Right lobe of liver (tissue), 4 donors: ENCODE measurements at regions not wholly inside any gene's neighbourhood (a gene's known extent, or its start where the extent isn't known, plus 50 kb on each side); places are given as distances from the start of the nearest gene placed in this dataset.

Experiments used
- CTCF ChIP-seq, 4 donors: fragments of 200-600 bp in 3 of 4; fragments of 450-650 bp in 1 of 4; IDR thresholded peaks; one replicate each; pipeline versions ENCODE4 v1.5.1 to v1.8.0; 2016 to 2022; ENCODE audit warnings: antibody characterized with exemption in 4 of 4, mild to moderate bottlenecking in 2 of 4
- POLR2A ChIP-seq: fragments of 450-650 bp; IDR thresholded peaks from one replicate; pipeline ENCODE4 v1.6.1; 2017; ENCODE audit warnings: antibody characterized with exemption, mild to moderate bottlenecking
- donor health status: DM: no; HTN: no; CAD: no.
- donor health status: DM: no; HTN: no; CAD: no.
- donor health status: DM: no; HTN: yes; CAD: no.

DNA sequence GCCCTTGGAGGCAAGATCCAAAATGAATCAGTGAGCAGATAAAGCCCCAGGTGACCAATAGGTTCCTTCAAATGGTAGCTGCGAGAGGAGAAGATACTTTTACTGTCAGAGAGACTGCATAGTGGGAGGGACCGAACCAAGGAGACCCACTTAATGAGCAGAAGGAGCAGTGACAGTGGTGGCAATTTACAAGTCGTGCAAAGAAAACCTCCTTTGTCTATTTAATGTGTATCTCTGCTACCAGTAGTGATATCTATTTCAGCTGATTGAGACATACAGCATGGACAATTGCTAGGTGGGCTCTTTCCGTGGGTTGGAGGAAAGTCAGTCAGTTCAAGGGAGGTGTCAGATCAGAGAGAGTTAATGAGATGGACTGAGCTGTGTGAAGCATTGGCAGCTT is 480.4 kb downstream of the GATA3 start:
- TF ChIP-seq CTCF (IDR thresholded peaks at IDR 0.05): no peak
- TF ChIP-seq POLR2A: no peak
